ENCODE measurements at regions not wholly inside any gene's neighbourhood (a gene's known extent, or its start where the extent isn't known, plus 50 kb on each side); places are given as distances from the start of the nearest gene placed in this dataset.

DNA sequence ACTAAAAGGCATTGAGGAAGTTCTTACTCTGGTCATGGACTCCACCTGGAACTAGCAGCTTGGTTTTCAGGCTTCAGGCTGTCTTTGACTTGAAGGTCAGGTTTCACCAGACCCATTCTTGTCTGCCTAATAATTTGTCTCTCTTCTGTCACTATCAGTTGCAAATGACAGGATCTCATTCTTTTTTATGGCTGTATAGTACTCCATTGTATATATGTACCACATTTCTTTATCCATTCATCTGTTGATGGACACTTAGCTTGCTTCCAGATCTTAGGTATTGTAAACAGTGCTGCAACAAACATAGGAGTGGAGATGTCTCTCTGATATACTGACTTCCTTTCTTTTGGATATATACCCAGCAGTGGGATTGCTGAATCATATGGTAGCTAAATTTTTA lies 73.1 kb upstream of the SYNCRIP start:
- no peak for TF ChIP-seq TCF12 (IDR thresholded peaks at IDR 0.05; ENCODE audit: low read depth)
- TF ChIP-seq YY1 (IDR thresholded peaks at IDR 0.05; ENCODE audit: low read depth) = no peak
- no peak for TF ChIP-seq EGR1 (IDR thresholded peaks at IDR 0.05)
- no peak for TF ChIP-seq CREB1 (IDR thresholded peaks at IDR 0.05; ENCODE audit: low read depth)
- TF ChIP-seq, protein P1, sequence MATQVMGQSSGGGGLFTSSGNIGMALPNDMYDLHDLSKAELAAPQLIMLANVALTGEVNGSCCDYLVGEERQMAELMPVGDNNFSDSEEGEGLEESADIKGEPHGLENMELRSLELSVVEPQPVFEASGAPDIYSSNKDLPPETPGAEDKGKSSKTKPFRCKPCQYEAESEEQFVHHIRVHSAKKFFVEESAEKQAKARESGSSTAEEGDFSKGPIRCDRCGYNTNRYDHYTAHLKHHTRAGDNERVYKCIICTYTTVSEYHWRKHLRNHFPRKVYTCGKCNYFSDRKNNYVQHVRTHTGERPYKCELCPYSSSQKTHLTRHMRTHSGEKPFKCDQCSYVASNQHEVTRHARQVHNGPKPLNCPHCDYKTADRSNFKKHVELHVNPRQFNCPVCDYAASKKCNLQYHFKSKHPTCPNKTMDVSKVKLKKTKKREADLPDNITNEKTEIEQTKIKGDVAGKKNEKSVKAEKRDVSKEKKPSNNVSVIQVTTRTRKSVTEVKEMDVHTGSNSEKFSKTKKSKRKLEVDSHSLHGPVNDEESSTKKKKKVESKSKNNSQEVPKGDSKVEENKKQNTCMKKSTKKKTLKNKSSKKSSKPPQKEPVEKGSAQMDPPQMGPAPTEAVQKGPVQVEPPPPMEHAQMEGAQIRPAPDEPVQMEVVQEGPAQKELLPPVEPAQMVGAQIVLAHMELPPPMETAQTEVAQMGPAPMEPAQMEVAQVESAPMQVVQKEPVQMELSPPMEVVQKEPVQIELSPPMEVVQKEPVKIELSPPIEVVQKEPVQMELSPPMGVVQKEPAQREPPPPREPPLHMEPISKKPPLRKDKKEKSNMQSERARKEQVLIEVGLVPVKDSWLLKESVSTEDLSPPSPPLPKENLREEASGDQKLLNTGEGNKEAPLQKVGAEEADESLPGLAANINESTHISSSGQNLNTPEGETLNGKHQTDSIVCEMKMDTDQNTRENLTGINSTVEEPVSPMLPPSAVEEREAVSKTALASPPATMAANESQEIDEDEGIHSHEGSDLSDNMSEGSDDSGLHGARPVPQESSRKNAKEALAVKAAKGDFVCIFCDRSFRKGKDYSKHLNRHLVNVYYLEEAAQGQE (IDR thresholded peaks at IDR 0.05; ENCODE audit: low read depth) = no peak
- TF ChIP-seq ZBTB7A (IDR thresholded peaks at IDR 0.05; ENCODE audit: low read depth) = no peak
- TF ChIP-seq TEAD4 (IDR thresholded peaks at IDR 0.05) = no peak
- no peak for TF ChIP-seq TAF1 (IDR thresholded peaks at IDR 0.05; ENCODE audit: low read depth)
- no peak for TF ChIP-seq FOXM1 (IDR thresholded peaks at IDR 0.05; ENCODE audit: borderline replicate concordance, low read depth)
- TF ChIP-seq RAD21 (IDR thresholded peaks at IDR 0.05; ENCODE audit: low read depth) = no peak
- no peak for TF ChIP-seq CEBPB (IDR thresholded peaks at IDR 0.05)
- TF ChIP-seq NFIC (IDR thresholded peaks at IDR 0.05) = no peak
- TF ChIP-seq, protein P2, sequence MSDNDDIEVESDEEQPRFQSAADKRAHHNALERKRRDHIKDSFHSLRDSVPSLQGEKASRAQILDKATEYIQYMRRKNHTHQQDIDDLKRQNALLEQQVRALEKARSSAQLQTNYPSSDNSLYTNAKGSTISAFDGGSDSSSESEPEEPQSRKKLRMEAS (IDR thresholded peaks at IDR 0.05) = no peak
- no peak for TF ChIP-seq EP300 (IDR thresholded peaks at IDR 0.05; ENCODE audit: borderline replicate concordance)

DNA sequence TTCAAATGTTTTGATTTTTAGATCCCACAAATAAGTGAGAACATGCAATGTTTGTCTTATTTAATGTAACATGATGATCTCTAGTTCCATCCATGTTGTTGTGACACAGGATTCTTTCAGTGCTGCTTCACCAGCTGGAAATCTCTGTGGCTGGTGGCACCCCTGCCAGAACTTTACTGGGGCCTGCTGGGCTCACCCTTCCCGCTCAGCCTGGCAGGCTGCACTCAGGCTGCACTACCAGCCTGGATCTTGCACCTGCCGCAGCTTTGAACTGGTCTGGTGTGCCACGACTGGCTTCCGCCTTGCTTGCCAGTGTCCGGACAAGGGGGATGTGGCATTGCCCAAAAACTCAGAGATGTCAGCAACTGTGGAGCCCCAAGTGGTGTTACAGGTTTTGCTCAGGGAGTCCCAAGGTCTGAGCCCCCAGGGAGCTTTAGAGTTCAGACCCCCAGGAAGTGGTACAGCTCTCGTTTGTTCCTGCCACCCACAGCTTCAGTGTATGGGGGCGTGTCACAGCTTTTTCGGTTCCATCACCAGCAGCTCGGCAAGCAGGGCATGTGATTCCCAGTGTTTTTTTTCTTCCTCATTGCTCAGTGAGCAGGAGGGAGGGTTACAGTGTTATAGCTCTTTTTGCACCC lies 72.3 kb upstream of the SYNCRIP start:
- TF ChIP-seq, protein P3, sequence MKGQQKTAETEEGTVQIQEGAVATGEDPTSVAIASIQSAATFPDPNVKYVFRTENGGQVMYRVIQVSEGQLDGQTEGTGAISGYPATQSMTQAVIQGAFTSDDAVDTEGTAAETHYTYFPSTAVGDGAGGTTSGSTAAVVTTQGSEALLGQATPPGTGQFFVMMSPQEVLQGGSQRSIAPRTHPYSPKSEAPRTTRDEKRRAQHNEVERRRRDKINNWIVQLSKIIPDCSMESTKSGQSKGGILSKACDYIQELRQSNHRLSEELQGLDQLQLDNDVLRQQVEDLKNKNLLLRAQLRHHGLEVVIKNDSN (IDR thresholded peaks at IDR 0.05) = no peak
- TF ChIP-seq TAF1 (IDR thresholded peaks at IDR 0.05; ENCODE audit: low read depth) (no peak), CEBPB (IDR thresholded peaks at IDR 0.05) (no peak), FOXM1 (IDR thresholded peaks at IDR 0.05; ENCODE audit: borderline replicate concordance, low read depth) (no peak), TCF12 (IDR thresholded peaks at IDR 0.05; ENCODE audit: low read depth) (no peak), EP300 (IDR thresholded peaks at IDR 0.05; ENCODE audit: borderline replicate concordance) (no peak), TEAD4 (IDR thresholded peaks at IDR 0.05) (no peak), RAD21 (IDR thresholded peaks at IDR 0.05; ENCODE audit: low read depth) (no peak), CREB1 (IDR thresholded peaks at IDR 0.05; ENCODE audit: low read depth) (no peak), ZBTB7A (IDR thresholded peaks at IDR 0.05; ENCODE audit: low read depth) (no peak), EGR1 (IDR thresholded peaks at IDR 0.05) (no peak)
- TF ChIP-seq, protein P2 (IDR thresholded peaks at IDR 0.05) = no peak

DNA sequence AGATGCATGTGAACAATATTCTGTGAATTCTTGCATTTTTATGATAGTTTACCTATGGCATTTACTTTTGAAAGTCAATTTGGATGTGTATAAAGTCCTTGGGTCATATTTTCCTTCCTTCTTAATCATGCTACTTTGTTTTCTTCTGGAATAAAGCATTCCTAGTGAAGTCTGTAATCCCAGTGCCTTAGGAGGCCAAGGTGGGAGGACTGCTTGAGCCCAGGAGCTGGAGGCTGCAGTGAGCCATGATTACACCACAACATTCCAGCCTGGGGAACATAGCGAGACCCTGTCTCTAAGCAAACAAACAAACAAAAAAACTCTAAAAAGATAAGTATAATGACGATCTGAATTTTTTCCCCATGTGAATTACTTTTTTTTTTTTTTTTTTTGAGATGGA lies 69.7 kb upstream of the SYNCRIP start:
- TF ChIP-seq EGR1 (IDR thresholded peaks at IDR 0.05) = no peak
- TF ChIP-seq TAF1 (IDR thresholded peaks at IDR 0.05; ENCODE audit: low read depth) = no peak
- no peak for TF ChIP-seq FOXM1 (IDR thresholded peaks at IDR 0.05; ENCODE audit: borderline replicate concordance, low read depth)
- TF ChIP-seq, protein P3 (IDR thresholded peaks at IDR 0.05) = no peak
- TF ChIP-seq, protein P1 (IDR thresholded peaks at IDR 0.05; ENCODE audit: low read depth) = no peak
- no peak for TF ChIP-seq YY1 (IDR thresholded peaks at IDR 0.05; ENCODE audit: low read depth)
- TF ChIP-seq RAD21 (IDR thresholded peaks at IDR 0.05; ENCODE audit: low read depth) = no peak

DNA sequence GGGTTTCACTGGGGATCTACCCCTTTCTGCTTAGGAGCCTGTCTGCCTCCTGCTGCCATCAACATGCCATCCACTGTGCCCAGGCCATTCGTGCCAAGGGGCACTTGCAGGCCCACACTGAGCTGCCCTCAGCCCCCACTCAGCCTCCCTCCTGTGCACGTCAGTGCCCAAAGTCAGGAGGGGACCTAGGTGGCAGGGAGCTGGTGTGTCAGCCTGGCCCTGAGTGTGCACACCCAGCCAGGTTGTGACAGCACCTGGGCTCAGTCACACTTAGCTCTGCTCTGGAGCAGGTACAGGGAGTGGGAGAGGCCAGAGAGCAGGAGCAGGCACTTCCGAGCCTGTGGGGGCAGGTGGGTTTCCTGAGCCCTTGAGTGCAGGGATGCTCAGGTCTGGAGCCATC lies 63.6 kb upstream of the SYNCRIP start:
- TF ChIP-seq TEAD4 (IDR thresholded peaks at IDR 0.05) (no peak), EP300 (IDR thresholded peaks at IDR 0.05; ENCODE audit: borderline replicate concordance) (no peak), CREB1 (IDR thresholded peaks at IDR 0.05; ENCODE audit: low read depth) (no peak), EGR1 (IDR thresholded peaks at IDR 0.05) (no peak), YY1 (IDR thresholded peaks at IDR 0.05; ENCODE audit: low read depth) (no peak), TCF12 (IDR thresholded peaks at IDR 0.05; ENCODE audit: low read depth) (no peak), NFIC (IDR thresholded peaks at IDR 0.05) (no peak)
- TF ChIP-seq, protein P2 (IDR thresholded peaks at IDR 0.05) = no peak

DNA sequence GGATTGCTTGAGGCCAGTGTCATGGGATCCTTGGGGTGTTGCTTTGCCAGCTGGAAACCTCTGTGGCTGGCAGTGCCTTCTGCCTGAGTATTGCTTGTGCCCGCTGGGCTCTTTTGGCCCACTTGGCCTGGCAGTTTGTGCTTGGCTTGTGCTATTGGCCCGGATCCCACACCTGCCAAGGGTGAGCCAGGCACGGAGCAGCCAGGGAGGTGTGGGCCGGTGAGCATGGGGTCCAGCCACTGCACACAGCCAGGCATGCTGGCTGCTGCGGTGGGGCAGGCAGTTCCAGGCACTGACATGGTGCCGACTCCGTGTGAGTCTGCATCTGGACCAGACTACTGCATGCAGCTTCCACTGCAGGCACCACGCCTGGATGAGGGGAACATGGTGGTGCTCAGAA lies 62.5 kb upstream of the SYNCRIP start:
- TF ChIP-seq CEBPB (IDR thresholded peaks at IDR 0.05) (no peak), TAF1 (IDR thresholded peaks at IDR 0.05; ENCODE audit: low read depth) (no peak), EP300 (IDR thresholded peaks at IDR 0.05; ENCODE audit: borderline replicate concordance) (no peak), FOXM1 (IDR thresholded peaks at IDR 0.05; ENCODE audit: borderline replicate concordance, low read depth) (no peak), YY1 (IDR thresholded peaks at IDR 0.05; ENCODE audit: low read depth) (no peak), RAD21 (IDR thresholded peaks at IDR 0.05; ENCODE audit: low read depth) (no peak), CREB1 (IDR thresholded peaks at IDR 0.05; ENCODE audit: low read depth) (no peak), TEAD4 (IDR thresholded peaks at IDR 0.05) (no peak), ZBTB7A (IDR thresholded peaks at IDR 0.05; ENCODE audit: low read depth) (no peak), EGR1 (IDR thresholded peaks at IDR 0.05) (no peak), NFIC (IDR thresholded peaks at IDR 0.05) (no peak), TCF12 (IDR thresholded peaks at IDR 0.05; ENCODE audit: low read depth) (no peak)
- TF ChIP-seq, protein P1 (IDR thresholded peaks at IDR 0.05; ENCODE audit: low read depth) = no peak
- TF ChIP-seq, protein P3 (IDR thresholded peaks at IDR 0.05) = no peak
- TF ChIP-seq, protein P2 (IDR thresholded peaks at IDR 0.05) = no peak
